ENCODE measurements at regions not wholly inside any gene's neighbourhood (a gene's known extent, or its start where the extent isn't known, plus 50 kb on each side); places are given as distances from the start of the nearest gene placed in this dataset.

- no peak for TF ChIP-seq CTCF (IDR thresholded peaks at IDR 0.05; ENCODE audit: extremely low read depth in 1 of 2, insufficient read depth in 1 of 2, low read depth in 1 of 2, low read length in 2 of 2)
- TF ChIP-seq POLR2A (IDR thresholded peaks at IDR 0.05; ENCODE audit: low read depth, low read length): no peak
- no peak for TF ChIP-seq MAX (IDR thresholded peaks at IDR 0.05; ENCODE audit: insufficient read depth, insufficient read length)
Measured at GRCh38 chr10:3573498-3573897, 211.5 kb downstream of the KLF6 start.
